ENCODE measurements at regions not wholly inside any gene's neighbourhood (a gene's known extent, or its start where the extent isn't known, plus 50 kb on each side); places are given as distances from the start of the nearest gene placed in this dataset.

GRCh38 chr14:58717211-58717610 lies 79.4 kb downstream of the DACT1 start:
- in situ Hi-C loops (cut with HindIII; ENCODE audit: extremely low pct_ligation_motif_present, low pct_unique_long_range_greater_than_20kb): no loop called here

DNA sequence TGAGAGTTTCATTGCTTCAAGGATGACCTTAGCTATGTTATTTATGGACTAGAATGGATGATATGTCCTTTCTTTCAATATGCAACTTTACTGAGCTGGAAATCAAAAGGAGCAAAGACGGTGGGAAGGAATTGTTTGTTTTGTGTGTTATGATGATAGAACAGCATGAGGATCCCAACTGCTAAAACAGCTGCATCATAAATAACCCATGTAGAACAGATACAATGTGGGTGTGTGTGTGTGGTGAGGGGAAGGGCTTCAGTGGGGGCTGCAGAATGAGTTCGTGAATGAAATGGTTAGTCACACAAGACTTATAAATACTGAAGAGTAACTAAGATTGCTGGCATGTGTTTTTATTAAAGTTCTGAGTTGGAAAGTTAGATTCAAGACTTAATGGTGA lies 80.1 kb downstream of the DACT1 start:
- POLR2A ChIA-PET: no interaction called here
- in situ Hi-C loops (cut with HindIII; ENCODE audit: extremely low pct_ligation_motif_present, low pct_unique_long_range_greater_than_20kb): no loop called here
- TF ChIP-seq, protein P1, sequence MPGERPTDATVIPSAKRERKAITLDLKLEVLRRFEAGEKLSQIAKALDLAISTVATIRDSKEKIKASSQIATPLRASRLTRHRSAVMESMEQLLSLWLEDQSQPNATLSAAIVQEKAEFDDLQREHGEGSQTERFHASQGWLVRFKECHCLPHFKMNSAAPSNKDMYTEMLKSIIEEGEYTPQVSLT (CRISPR knock-in tag; IDR thresholded peaks at IDR 0.05; ENCODE audit: borderline replicate concordance, low read depth): no peak
- TF ChIP-seq, protein P2, sequence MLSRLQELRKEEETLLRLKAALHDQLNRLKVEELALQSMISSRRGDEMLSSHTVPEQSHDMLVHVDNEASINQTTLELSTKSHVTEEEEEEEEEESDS (CRISPR knock-in tag; IDR thresholded peaks at IDR 0.05; ENCODE audit: borderline replicate concordance): no peak
- TF ChIP-seq ZNF274 (CRISPR knock-in tag; IDR thresholded peaks at IDR 0.05) (no peak), FOXK1 (CRISPR knock-in tag; IDR thresholded peaks at IDR 0.05; ENCODE audit: borderline replicate concordance, low read depth) (no peak), TCF7L2 (IDR thresholded peaks at IDR 0.05; ENCODE audit: low read depth, low read length) (no peak), ZNF788 (CRISPR knock-in tag; IDR thresholded peaks at IDR 0.05; ENCODE audit: borderline replicate concordance) (no peak), ATF7 (IDR thresholded peaks at IDR 0.05) (no peak), ATF7 (CRISPR knock-in tag; IDR thresholded peaks at IDR 0.05) (no peak), NFIB (CRISPR knock-in tag; IDR thresholded peaks at IDR 0.05; ENCODE audit: borderline replicate concordance) (no peak)
- TF ChIP-seq, protein P3, sequence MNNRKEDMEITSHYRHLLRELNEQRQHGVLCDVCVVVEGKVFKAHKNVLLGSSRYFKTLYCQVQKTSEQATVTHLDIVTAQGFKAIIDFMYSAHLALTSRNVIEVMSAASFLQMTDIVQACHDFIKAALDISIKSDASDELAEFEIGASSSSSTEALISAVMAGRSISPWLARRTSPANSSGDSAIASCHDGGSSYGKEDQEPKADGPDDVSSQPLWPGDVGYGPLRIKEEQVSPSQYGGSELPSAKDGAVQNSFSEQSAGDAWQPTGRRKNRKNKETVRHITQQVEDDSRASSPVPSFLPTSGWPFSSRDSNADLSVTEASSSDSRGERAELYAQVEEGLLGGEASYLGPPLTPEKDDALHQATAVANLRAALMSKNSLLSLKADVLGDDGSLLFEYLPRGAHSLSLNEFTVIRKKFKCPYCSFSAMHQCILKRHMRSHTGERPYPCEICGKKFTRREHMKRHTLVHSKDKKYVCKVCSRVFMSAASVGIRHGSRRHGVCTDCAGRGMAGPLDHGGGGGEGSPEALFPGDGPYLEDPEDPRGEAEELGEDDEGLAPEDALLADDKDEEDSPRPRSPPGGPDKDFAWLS (CRISPR knock-in tag; IDR thresholded peaks at IDR 0.05; ENCODE audit: borderline replicate concordance): no peak

More at GRCh38 chr14:58717211-58717610, 79.4 kb downstream of the DACT1 start:
- ChIA-PET POLR2A (no interaction called here), CTCF (ENCODE audit: low intra/inter-chr PET ratio, low total read pairs) (no interaction called here)
- TF ChIP-seq MXD3 (CRISPR knock-in tag; IDR thresholded peaks at IDR 0.05): no peak
- no peak for TF ChIP-seq ZFP82 (CRISPR knock-in tag; IDR thresholded peaks at IDR 0.05; ENCODE audit: borderline replicate concordance)
- TF ChIP-seq, protein P4, sequence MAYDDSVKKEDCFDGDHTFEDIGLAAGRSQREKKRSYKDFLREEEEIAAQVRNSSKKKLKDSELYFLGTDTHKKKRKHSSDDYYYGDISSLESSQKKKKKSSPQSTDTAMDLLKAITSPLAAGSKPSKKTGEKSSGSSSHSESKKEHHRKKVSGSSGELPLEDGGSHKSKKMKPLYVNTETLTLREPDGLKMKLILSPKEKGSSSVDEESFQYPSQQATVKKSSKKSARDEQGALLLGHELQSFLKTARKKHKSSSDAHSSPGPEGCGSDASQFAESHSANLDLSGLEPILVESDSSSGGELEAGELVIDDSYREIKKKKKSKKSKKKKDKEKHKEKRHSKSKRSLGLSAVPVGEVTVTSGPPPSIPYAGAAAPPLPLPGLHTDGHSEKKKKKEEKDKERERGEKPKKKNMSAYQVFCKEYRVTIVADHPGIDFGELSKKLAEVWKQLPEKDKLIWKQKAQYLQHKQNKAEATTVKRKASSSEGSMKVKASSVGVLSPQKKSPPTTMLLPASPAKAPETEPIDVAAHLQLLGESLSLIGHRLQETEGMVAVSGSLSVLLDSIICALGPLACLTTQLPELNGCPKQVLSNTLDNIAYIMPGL (CRISPR knock-in tag; IDR thresholded peaks at IDR 0.05; ENCODE audit: borderline replicate concordance in 1 of 2, low read depth in 1 of 2): no peak
- TF ChIP-seq ZBTB21 (CRISPR knock-in tag; IDR thresholded peaks at IDR 0.05): no peak
- no peak for TF ChIP-seq ARHGAP35 (CRISPR knock-in tag; IDR thresholded peaks at IDR 0.05; ENCODE audit: borderline replicate concordance)
- no peak for TF ChIP-seq PRMT3 (CRISPR knock-in tag; IDR thresholded peaks at IDR 0.05; ENCODE audit: borderline replicate concordance, low read depth)
- no peak for TF ChIP-seq ZNF598 (CRISPR knock-in tag; IDR thresholded peaks at IDR 0.05; ENCODE audit: borderline replicate concordance)
- no peak for TF ChIP-seq HNF4A (CRISPR knock-in tag; IDR thresholded peaks at IDR 0.05)
- no peak overlapping the region for H2AFZ ChIP-seq (ENCODE audit: low read length)
- H3K4me1 ChIP-seq (ENCODE audit: insufficient read depth, low read length): no peaks in the 10 kb centered on the region
- H3K4me3 ChIP-seq (replicated peaks in 1 of 3; ENCODE audit: insufficient read depth in 1 of 3, low read depth in 2 of 3, low read length in 3 of 3): no peak overlapping the region
- no peak for FAIRE-seq
- ATAC-seq: no peak
- H3K27ac ChIP-seq (ENCODE audit: extremely low read length, insufficient read depth, low read length): no peak overlapping the region
- no peaks in the 10 kb centered on the region for H3K79me2 ChIP-seq (ENCODE audit: insufficient read depth, low read length)
- no peaks in the 10 kb centered on the region; a peak in 2 of 5 replicates for H3K27me3 ChIP-seq (ENCODE audit: control insufficient read depth in 1 of 2, insufficient read depth in 2 of 2, low read length in 2 of 2)
- no peak overlapping the region for H3K4me2 ChIP-seq (ENCODE audit: low read depth, low read length)
- no peaks in the 10 kb centered on the region for H4K20me1 ChIP-seq (ENCODE audit: insufficient read depth, low read length)
- H3K36me3 ChIP-seq (replicated peaks in 1 of 2; ENCODE audit: control insufficient read depth in 1 of 2, insufficient read depth in 2 of 2, low read length in 2 of 2): no peaks in the 10 kb centered on the region
- intact Hi-C loops (cut with micrococcal nuclease; ENCODE audit: unreplicated experiment): no loop called here
- no peak for DNase-seq (ENCODE audit: low spot score)
- no peak overlapping the region for H3K9ac ChIP-seq (ENCODE audit: insufficient read depth, low read depth, low read length)
- BruUV-seq (replicated peaks): no TSS peak
- H3K9me3 ChIP-seq (ENCODE audit: low read length): no peaks in the 10 kb centered on the region

More for the DNA sequence above, 80.1 kb downstream of the DACT1 start:
- no peak overlapping the region for H2AFZ ChIP-seq (ENCODE audit: low read length)
- H3K4me3 ChIP-seq (replicated peaks in 1 of 3; ENCODE audit: insufficient read depth in 1 of 3, low read depth in 2 of 3, low read length in 3 of 3): no peak overlapping the region
- CTCF ChIA-PET (ENCODE audit: low intra/inter-chr PET ratio, low total read pairs): no interaction called here
- no TSS peak for BruUV-seq (replicated peaks)
- no peaks in the 10 kb centered on the region for H4K20me1 ChIP-seq (ENCODE audit: insufficient read depth, low read length)
- FAIRE-seq (no peak), ATAC-seq (no peak), DNase-seq (ENCODE audit: low spot score) (no peak)
- H3K79me2 ChIP-seq (ENCODE audit: insufficient read depth, low read length): no peaks in the 10 kb centered on the region
- H3K27me3 ChIP-seq (ENCODE audit: control insufficient read depth in 1 of 2, insufficient read depth in 2 of 2, low read length in 2 of 2): no peaks in the 10 kb centered on the region; a peak in 2 of 5 replicates
- H3K9me3 ChIP-seq (ENCODE audit: low read length): no peaks in the 10 kb centered on the region
- H3K9ac ChIP-seq (ENCODE audit: insufficient read depth, low read depth, low read length): no peak overlapping the region
- intact Hi-C loops (cut with micrococcal nuclease; ENCODE audit: unreplicated experiment): no loop called here
- no peaks in the 10 kb centered on the region for H3K4me1 ChIP-seq (ENCODE audit: insufficient read depth, low read length)
- no peak overlapping the region for H3K4me2 ChIP-seq (ENCODE audit: low read depth, low read length)
- WGBS (ENCODE audit: low lambda C conversion rate): 46% methylated on average over 2 of the region's 2 CpGs
- H3K36me3 ChIP-seq (replicated peaks in 1 of 2; ENCODE audit: control insufficient read depth in 1 of 2, insufficient read depth in 2 of 2, low read length in 2 of 2): no peaks in the 10 kb centered on the region
- no peak overlapping the region for H3K27ac ChIP-seq (ENCODE audit: extremely low read length, insufficient read depth, low read length)

All from HepG2 (cell line).